ENCODE measurements at regions not wholly inside any gene's neighbourhood (a gene's known extent, or its start where the extent isn't known, plus 50 kb on each side); places are given as distances from the start of the nearest gene placed in this dataset.

DNA sequence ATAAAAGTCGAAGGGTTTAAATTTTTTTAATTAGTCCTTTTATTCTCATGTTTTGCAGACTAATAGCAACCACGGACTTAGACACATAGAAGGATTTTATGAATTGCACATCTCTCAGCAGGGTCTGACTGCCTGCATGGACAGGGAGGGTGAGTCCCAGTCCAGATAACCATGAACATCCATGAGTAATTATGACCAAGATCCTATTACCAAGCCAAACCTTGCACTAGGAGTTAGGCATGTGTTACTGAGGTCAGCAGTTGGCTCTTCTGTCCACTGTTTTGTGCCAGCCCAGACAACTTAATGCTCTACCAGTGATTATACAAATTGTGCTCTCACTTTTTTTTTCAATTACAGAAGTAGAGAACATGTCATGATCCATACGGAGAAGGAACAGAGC is 211.2 kb downstream of the MAFB start:
- H3K9me3 Mint-ChIP-seq, result no peaks in the 10 kb centered on the region
- H3K4me1 Mint-ChIP-seq (ENCODE audit: low read depth), result no peaks in the 10 kb centered on the region
- no peaks in the 10 kb centered on the region for H3K36me3 Mint-ChIP-seq (ENCODE audit: low read depth)
- no peak overlapping the region for H3K4me3 Mint-ChIP-seq
- no peak overlapping the region for H3K27ac Mint-ChIP-seq
- H3K27me3 Mint-ChIP-seq, result peaks cover 15% of the 10 kb centered on the region
- no peak for DNase-seq

DNA sequence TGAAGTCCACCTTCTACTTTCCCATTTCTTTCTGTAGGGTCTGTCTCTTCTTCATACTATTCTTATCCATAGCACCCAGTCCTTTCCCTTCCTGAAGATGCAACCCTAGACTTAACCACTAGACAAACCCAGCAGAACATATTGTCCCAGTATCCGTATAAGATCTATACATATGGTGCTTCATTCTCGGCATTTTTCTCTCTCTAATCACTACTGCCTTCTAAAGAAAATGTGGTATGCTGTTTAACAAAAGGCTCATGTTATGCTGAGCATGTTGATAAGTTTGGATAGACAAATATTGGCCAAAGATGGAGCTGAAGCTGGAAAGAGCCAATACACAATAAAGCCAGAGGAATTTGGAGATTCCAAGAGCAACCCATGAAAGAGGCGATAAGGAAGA is 212.6 kb downstream of the MAFB start:
- H3K4me1 Mint-ChIP-seq (ENCODE audit: low read depth), result no peaks in the 10 kb centered on the region

DNA sequence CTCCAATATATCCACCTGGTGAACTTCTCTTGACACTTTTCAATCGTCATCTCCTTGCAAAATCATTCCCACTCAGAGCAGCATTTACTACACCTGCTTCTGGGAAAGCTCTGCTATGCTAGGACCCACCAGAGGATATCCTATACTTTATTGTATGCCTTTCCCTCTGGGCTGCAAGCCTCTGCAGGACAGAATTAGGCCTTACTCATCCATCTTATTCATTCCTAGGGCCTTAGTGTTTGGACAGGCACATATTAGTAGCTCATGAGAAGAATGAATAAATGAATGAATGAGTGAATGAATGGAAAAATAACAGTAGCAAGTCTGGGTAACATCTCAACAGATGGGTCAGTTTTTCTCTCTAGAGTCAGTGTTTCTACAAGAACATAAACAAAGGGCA is 216.1 kb downstream of the MAFB start:
- no peak for DNase-seq
- Mint-ChIP-seq H3K27ac (no peak overlapping the region), H3K9me3 (no peaks in the 10 kb centered on the region), H3K4me1 (ENCODE audit: low read depth) (no peaks in the 10 kb centered on the region), H3K27me3 (peaks cover 15% of the 10 kb centered on the region), H3K4me3 (no peak overlapping the region), H3K36me3 (ENCODE audit: low read depth) (no peaks in the 10 kb centered on the region)

More for the DNA sequence above, 212.6 kb downstream of the MAFB start:
- no peak overlapping the region for H3K4me3 Mint-ChIP-seq
- no peak overlapping the region for H3K27ac Mint-ChIP-seq
- H3K9me3 Mint-ChIP-seq, result no peaks in the 10 kb centered on the region
- H3K36me3 Mint-ChIP-seq (ENCODE audit: low read depth), result no peaks in the 10 kb centered on the region
- H3K27me3 Mint-ChIP-seq, result peaks cover 15% of the 10 kb centered on the region
- no peak for DNase-seq

DNA sequence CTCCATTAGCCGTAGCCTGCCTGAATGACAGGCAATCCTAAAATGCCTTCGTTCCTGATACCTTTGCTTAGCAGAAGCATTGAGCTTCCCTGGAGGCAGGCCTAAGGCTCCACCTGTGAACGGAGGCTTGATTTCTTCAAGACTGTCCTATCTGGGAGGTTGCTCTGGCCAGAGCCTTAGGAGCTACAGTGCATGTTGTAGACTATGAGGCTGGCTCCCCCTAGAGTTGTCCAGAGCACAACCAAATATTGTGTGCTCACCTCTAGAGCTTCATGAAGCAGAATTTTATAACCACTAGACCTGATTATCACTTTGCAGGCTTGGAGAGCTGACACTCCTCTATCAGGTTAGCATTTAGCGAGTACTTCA is 217.8 kb downstream of the MAFB start:
- Mint-ChIP-seq H3K4me1 (ENCODE audit: low read depth) (no peaks in the 10 kb centered on the region), H3K27ac (no peak overlapping the region), H3K27me3 (peaks cover 15% of the 10 kb centered on the region), H3K4me3 (no peak overlapping the region), H3K9me3 (no peaks in the 10 kb centered on the region), H3K36me3 (ENCODE audit: low read depth) (no peaks in the 10 kb centered on the region)
- DNase-seq, result no peak

DNA sequence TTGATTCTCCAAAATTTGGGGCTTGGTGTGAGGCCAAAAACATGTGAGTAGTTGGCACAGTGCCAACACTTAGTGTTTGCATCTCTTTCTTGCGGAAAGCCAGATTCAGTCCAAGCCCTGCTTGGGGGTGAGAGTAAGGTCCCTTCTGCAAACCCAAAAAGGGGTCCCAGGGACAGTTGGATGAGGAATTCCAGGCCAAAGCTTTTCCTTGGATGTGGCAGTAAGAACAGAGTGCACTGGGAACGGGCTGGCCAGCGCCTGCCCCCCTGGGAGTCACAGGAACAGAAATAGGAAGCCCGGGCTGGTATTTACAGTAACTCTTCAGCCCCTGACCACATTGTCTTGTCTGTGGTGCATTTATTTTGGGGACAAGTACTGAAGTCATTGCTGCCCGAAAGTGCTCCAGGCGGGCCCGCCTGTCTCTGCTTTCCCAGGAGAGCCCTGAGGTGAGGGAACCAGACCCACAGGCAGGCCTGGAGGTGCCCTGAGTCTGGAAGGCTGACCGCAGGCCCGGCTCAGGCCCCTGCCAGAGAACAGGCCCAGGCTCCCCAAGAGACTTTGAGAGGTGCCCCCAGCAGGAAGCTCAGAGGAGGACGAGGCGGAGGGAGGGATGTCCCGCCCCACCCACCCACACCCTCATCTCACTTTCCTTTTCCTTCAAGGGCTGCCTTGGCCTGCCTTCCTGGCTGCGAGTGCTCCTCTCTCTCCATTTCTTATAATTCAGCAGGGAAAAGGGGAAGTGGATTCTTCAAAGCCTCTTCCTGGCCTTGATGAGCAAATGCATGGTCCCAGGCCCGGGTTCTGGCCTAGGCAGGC is 218.4 kb downstream of the MAFB start:
- Mint-ChIP-seq H3K27me3 (peaks cover 14% of the 10 kb centered on the region), H3K36me3 (ENCODE audit: low read depth) (no peaks in the 10 kb centered on the region), H3K4me3 (no peak overlapping the region), H3K9me3 (no peaks in the 10 kb centered on the region), H3K4me1 (ENCODE audit: low read depth) (no peaks in the 10 kb centered on the region), H3K27ac (no peak overlapping the region)
- DNase-seq, result no peak

DNA sequence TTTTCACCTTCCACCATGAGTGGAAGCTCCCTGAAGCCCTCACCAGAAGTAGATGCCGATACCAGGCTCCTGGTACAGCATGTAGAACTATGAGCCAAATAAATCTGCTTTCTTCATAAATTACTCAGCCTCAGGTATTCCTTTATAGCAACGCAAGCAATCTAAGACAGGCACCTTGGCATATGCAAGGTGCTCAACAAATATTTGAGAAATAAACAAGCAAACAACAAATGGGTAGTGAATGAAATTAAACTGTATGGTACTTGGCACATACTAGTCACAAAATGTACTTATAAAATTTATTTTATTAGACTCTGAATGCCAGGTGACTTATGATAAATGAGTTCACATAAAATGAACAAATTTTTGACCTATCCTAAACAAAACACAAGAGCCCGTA is 220.3 kb downstream of the MAFB start:
- Mint-ChIP-seq H3K4me1 (ENCODE audit: low read depth) (no peaks in the 10 kb centered on the region), H3K27me3 (peaks cover 1% of the 10 kb centered on the region), H3K27ac (no peak overlapping the region), H3K4me3 (no peak overlapping the region), H3K36me3 (ENCODE audit: low read depth) (no peaks in the 10 kb centered on the region), H3K9me3 (no peaks in the 10 kb centered on the region)
- no peak for DNase-seq

DNA sequence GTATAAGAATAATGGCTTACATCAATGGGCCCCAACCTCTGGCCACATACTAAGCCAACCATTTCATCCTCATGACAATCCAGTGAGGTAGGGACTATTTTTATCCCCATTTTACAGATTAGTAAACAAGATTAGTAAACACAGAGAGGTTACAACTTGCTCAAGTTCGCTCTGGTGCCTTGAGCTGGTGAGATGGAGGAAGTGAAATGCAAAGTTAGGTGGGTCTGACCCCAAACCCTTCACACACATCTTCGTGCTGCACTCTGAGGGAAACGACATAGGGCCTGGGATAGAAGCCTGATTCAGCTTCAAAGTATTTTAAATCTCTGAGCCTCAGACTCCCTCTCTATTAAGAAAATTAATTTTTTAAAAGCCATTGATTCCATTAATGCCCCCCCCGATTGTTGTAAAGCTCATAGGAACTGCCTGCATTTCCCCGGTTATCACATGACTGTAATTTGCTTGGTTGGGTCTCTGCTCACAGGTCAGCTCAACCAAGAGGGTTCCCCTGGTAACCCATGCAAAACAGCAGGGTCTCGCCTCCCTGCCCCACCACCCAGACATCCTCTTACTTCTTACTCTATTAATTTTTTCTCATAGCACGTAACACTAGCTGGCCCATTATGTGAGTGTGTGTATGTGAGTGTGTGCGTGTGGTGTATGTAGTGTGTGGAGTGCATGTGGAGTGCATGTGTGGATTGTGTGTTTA is 221.2 kb downstream of the MAFB start:
- no peaks in the 10 kb centered on the region for H3K27me3 Mint-ChIP-seq
- H3K4me1 Mint-ChIP-seq (ENCODE audit: low read depth), result no peaks in the 10 kb centered on the region
- H3K9me3 Mint-ChIP-seq, result no peaks in the 10 kb centered on the region
- H3K36me3 Mint-ChIP-seq (ENCODE audit: low read depth), result no peaks in the 10 kb centered on the region
- H3K27ac Mint-ChIP-seq, result no peak overlapping the region
- no peak overlapping the region for H3K4me3 Mint-ChIP-seq
- no peak for DNase-seq

DNA sequence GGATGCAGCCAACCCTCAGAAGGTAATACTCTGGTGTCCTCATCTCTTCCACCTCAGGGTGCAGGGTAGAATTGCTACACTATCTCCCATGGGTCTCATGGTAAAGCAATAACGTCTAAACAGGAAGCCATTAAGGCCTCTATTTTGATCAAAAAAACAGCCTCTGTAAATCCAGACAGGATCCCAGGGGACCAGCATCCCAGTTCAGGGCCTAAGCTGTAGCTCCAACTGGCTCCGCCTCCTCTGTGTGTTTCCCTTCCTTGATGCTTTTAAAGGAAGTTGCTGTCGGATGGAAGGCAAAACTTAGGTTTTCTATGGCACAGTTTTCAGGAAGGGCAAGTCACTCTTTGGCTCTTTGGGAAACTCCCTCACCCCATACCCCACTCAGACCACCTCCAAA is 222.0 kb downstream of the MAFB start:
- Mint-ChIP-seq H3K27ac (no peak overlapping the region), H3K4me1 (ENCODE audit: low read depth) (no peaks in the 10 kb centered on the region), H3K9me3 (no peaks in the 10 kb centered on the region), H3K36me3 (ENCODE audit: low read depth) (no peaks in the 10 kb centered on the region), H3K4me3 (no peak overlapping the region), H3K27me3 (no peaks in the 10 kb centered on the region)
- no peak for DNase-seq

DNA sequence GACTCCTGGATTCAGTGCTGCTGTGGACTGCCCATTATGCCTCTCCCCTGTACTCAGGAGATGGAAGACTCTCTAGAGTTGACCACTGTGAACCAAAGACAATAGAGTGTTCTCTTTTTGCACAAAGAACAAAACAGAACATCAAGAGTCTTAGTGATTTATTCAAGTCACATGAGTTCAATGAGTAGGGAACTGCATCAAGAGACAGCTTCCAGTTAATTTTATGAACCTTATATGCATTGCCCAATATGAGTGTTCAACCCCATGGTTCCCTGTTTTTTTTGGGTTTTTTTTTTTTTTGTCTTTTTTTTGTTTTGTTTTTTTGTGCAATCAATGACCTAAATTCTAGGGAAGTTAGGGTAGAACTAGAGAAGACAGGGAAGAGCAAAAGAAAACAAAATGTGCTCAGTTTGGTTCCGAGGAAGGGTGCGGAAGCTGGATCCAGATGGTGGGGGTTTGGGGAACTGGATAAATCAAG is 224.3 kb downstream of the MAFB start:
- Mint-ChIP-seq H3K27me3 (no peaks in the 10 kb centered on the region), H3K4me3 (no peak overlapping the region)

DNA sequence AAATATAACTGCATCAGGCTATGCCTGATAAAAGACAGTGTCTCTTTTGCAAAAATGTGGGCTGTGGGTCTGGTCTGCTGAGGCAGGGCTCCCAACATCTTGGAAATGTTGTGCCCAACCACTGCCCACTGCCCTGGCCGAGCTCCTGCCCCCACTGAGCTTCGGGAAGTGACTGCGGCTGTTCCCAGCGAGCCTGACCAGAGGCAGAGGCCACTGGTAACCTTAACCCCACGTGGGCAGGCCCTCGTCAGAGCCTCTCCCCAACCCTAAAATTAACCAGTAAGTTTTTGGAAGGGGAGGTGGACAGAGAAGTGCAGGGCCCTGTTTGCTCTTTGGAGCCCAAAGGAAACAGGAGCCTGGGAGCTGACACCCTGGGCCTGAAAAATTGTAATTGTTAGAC is 225.9 kb downstream of the MAFB start:
- no peaks in the 10 kb centered on the region for H3K4me1 Mint-ChIP-seq (ENCODE audit: low read depth)
- no peaks in the 10 kb centered on the region for H3K36me3 Mint-ChIP-seq (ENCODE audit: low read depth)
- no peak overlapping the region for H3K4me3 Mint-ChIP-seq
- no peaks in the 10 kb centered on the region for H3K27me3 Mint-ChIP-seq
- DNase-seq, result no peak
- H3K27ac Mint-ChIP-seq, result no peak overlapping the region
- no peaks in the 10 kb centered on the region for H3K9me3 Mint-ChIP-seq

More for the DNA sequence above, 224.3 kb downstream of the MAFB start:
- no peaks in the 10 kb centered on the region for H3K4me1 Mint-ChIP-seq (ENCODE audit: low read depth)
- no peaks in the 10 kb centered on the region for H3K36me3 Mint-ChIP-seq (ENCODE audit: low read depth)
- no peaks in the 10 kb centered on the region for H3K9me3 Mint-ChIP-seq
- H3K27ac Mint-ChIP-seq, result no peak overlapping the region
- DNase-seq, result no peak

DNA sequence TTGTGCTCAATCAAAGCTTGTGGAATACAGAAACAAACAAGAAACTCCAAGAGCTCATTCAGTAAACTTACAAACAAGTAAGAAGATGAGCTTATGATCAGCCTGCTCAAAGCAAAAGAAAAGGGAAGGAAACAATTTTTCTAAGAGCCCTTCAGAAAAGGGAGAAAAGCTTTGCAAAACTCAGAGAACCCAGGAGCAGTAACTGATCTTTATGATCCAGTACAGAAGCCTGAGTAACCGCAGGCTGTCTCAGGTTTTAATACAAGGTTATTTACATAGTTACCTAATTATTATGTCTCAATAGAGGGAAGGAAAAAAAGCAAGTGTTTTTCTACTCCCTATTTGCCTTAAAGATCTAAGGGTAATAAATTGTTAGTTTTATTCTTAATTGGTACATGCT is 226.5 kb downstream of the MAFB start:
- no peak overlapping the region for H3K27ac Mint-ChIP-seq
- no peaks in the 10 kb centered on the region for H3K9me3 Mint-ChIP-seq
- H3K36me3 Mint-ChIP-seq (ENCODE audit: low read depth), result no peaks in the 10 kb centered on the region
- DNase-seq, result no peak
- no peak overlapping the region for H3K4me3 Mint-ChIP-seq
- H3K4me1 Mint-ChIP-seq (ENCODE audit: low read depth), result no peaks in the 10 kb centered on the region
- no peaks in the 10 kb centered on the region for H3K27me3 Mint-ChIP-seq

DNA sequence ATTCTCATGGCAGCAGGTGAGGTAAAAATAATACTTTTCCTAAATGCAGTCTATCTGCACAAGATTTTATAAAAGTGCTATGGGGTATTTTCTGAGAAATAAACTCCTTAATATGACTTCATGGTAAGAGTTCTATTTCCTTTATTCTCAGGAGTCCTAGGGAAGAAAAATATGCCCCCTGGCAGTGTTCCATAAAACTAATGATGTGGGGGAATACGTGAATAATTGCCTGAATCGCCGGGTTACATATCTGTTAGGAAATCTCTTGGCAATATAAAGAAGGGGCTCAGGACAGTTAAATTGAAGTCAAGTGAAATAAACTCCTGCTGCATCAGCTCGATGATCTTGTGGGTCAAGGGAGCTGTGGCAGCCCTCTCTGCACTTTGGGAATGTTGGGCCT is 229.7 kb downstream of the MAFB start:
- Mint-ChIP-seq H3K9me3 (no peaks in the 10 kb centered on the region), H3K4me3 (no peak overlapping the region), H3K27me3 (no peaks in the 10 kb centered on the region), H3K36me3 (ENCODE audit: low read depth) (no peaks in the 10 kb centered on the region), H3K4me1 (ENCODE audit: low read depth) (no peaks in the 10 kb centered on the region), H3K27ac (no peak overlapping the region)
- DNase-seq, result no peak

DNA sequence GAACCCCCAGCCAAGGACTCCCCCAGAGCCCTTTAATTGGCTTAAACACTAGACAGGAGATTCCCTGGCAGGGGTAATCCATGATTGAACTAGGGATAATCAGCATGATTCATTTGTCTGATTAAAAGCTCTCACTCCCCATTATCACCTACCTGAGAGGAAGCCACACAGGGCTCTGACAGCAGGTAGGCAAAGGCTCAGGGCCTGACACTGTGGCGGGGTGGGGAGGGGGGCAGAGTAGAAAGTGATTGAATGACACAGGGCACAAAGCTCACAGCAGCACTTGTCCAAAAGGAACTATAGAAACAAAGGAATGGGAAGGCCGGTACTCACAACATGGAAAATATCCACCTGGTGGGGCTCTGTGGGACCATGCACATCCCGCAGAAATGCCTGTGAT is 231.6 kb downstream of the MAFB start:
- H3K9me3 Mint-ChIP-seq, result no peaks in the 10 kb centered on the region
- H3K4me3 Mint-ChIP-seq, result no peak overlapping the region
- no peaks in the 10 kb centered on the region for H3K27me3 Mint-ChIP-seq
- DNase-seq, result no peak
- H3K27ac Mint-ChIP-seq, result no peak overlapping the region
- H3K36me3 Mint-ChIP-seq (ENCODE audit: low read depth), result no peaks in the 10 kb centered on the region
- H3K4me1 Mint-ChIP-seq (ENCODE audit: low read depth), result no peaks in the 10 kb centered on the region

DNA sequence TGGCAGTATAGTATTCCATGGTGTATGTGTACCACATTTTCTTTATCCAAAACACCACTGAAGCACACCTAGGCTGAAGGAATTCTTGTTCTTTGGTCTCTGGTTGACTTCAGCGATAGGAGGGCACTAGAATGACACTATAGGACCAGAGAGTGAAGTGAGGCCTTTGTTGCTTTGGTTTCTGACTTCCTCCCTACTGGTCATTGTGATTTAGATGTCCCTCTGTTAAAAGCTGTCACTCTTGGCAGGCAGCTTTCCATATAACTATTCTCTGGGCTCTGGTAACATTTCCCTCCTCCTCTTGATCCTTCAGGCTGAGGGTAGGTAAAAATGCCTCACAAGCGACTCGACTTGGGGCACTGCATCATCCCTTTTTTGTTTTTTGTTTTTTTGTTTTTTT is 236.3 kb downstream of the MAFB start:
- H3K36me3 Mint-ChIP-seq (ENCODE audit: low read depth), result no peaks in the 10 kb centered on the region
- peaks cover 6% of the 10 kb centered on the region for H3K27me3 Mint-ChIP-seq
- H3K9me3 Mint-ChIP-seq, result no peaks in the 10 kb centered on the region
- H3K27ac Mint-ChIP-seq, result no peak overlapping the region
- H3K4me3 Mint-ChIP-seq, result no peak overlapping the region
- H3K4me1 Mint-ChIP-seq (ENCODE audit: low read depth), result no peaks in the 10 kb centered on the region
- DNase-seq, result no peak

DNA sequence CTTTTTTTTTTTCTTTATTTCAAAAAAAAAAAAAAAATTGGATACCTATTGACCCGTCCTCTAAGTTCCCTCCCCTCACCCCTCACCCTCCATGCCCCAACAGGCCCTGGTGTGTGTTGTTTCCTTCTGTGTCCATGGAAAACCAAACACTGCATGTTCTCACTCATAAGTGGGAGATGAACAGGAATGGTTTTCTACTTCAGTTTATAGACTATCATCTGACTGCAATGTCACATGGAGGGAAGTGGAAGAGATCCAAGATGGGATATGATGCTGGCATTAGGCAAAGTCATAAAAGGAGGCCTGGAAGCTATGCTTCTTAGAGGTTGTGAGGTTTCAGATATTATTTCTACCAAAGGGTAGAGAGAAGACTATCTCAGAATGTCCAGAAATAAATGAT is 237.5 kb downstream of the MAFB start:
- Mint-ChIP-seq H3K4me1 (ENCODE audit: low read depth) (no peaks in the 10 kb centered on the region), H3K27me3 (peaks cover 10% of the 10 kb centered on the region), H3K27ac (no peak overlapping the region), H3K4me3 (no peak overlapping the region), H3K9me3 (no peaks in the 10 kb centered on the region), H3K36me3 (ENCODE audit: low read depth) (no peaks in the 10 kb centered on the region)
- DNase-seq, result no peak
